ENCODE measurements at regions not wholly inside any gene's neighbourhood (a gene's known extent, or its start where the extent isn't known, plus 50 kb on each side); places are given as distances from the start of the nearest gene placed in this dataset.
A peak's percentile ranks its signal among the peaks of the same experiment; 100 is the strongest.

- no peak for TF ChIP-seq OVOL2 (CRISPR knock-in tag; IDR thresholded peaks at IDR 0.05; ENCODE audit: borderline replicate concordance)
- no peak for TF ChIP-seq ZNF396 (CRISPR knock-in tag; IDR thresholded peaks at IDR 0.05; ENCODE audit: borderline replicate concordance)
- peak; percentile 90 for TF ChIP-seq IRF1 (CRISPR knock-in tag; IDR thresholded peaks at IDR 0.05)
- peak; percentile 95 for TF ChIP-seq ARID4B (CRISPR knock-in tag; IDR thresholded peaks at IDR 0.05; ENCODE audit: borderline replicate concordance)
- TF ChIP-seq ATF1 (CRISPR knock-in tag; IDR thresholded peaks at IDR 0.05): peak; percentile 82
- TF ChIP-seq ZNF219 (CRISPR knock-in tag; IDR thresholded peaks at IDR 0.05; ENCODE audit: borderline replicate concordance): peak; percentile 79; the same call in 1 of the 2 replicates
- TF ChIP-seq HMGA2 (CRISPR knock-in tag; IDR thresholded peaks at IDR 0.05): no peak
- TF ChIP-seq STAT6 (CRISPR knock-in tag; conservative IDR thresholded peaks at IDR 0.05; ENCODE audit: low read depth): no peak
- 0 out of 2 replicates have a peak, but pooled peaks have one; percentile 70 for TF ChIP-seq CREM (CRISPR knock-in tag; IDR thresholded peaks at IDR 0.05)
- peak; percentile 89; the same call in 1 of the 2 replicates for TF ChIP-seq MLX (CRISPR knock-in tag; IDR thresholded peaks at IDR 0.05)
- TF ChIP-seq CREB1 (CRISPR knock-in tag; IDR thresholded peaks at IDR 0.05): peak; percentile 69; the same call in 1 of the 2 replicates
- TF ChIP-seq NFATC4 (CRISPR knock-in tag; IDR thresholded peaks at IDR 0.05): no peak
- no peak for TF ChIP-seq MXD4 (CRISPR knock-in tag; IDR thresholded peaks at IDR 0.05; ENCODE audit: borderline replicate concordance)
- TF ChIP-seq FOXK1 (CRISPR knock-in tag; IDR thresholded peaks at IDR 0.05): peak; percentile 64; the same call in 1 of the 2 replicates
- TF ChIP-seq ERG (CRISPR knock-in tag; IDR thresholded peaks at IDR 0.05): no peak
- no peak for TF ChIP-seq PRDM15 (CRISPR knock-in tag; IDR thresholded peaks at IDR 0.05)
- peak; percentile 28; the same call in 1 of the 2 replicates for TF ChIP-seq MYBL2 (CRISPR knock-in tag; IDR thresholded peaks at IDR 0.05)
- TF ChIP-seq AR (CRISPR knock-in tag; IDR thresholded peaks at IDR 0.05): no peak
- peak; percentile 94 for TF ChIP-seq FOXP1 (CRISPR knock-in tag; IDR thresholded peaks at IDR 0.05; ENCODE audit: borderline replicate concordance)
- no peak for TF ChIP-seq ZMAT4 (CRISPR knock-in tag; IDR thresholded peaks at IDR 0.05)
- TF ChIP-seq NFE2L1 (CRISPR knock-in tag; IDR thresholded peaks at IDR 0.05): peak; percentile 44; the same call in 1 of the 2 replicates
Observed at GRCh38 chr5:127229185-127229889, 61.3 kb upstream of the MEGF10 start (continued).

All from WTC11 (cell line).